Naive B cell (primary cell): ENCODE measurements at regions not wholly inside any gene's neighbourhood (a gene's known extent, or its start where the extent isn't known, plus 50 kb on each side); places are given as distances from the start of the nearest gene placed in this dataset.
"Not testable (repeated sequence)": the region's sequence is repeated elsewhere in the genome, so short reads cannot be mapped to it uniquely, and the experiment has no call there.

Experiments
- ATAC-seq, 2 donors: fragments of 150-1000 bp; cut with Tn5 transposase; 2 replicates each; pipeline ENCODE4 v1.10.0; 2021; ENCODE audit warnings: low read depth in 2 of 2, mild to moderate bottlenecking in 2 of 2, moderate library complexity in 2 of 2
- DNase-seq: peaks from one replicate; pipeline ENCODE4 v3.0.0; 2022
- H3K27ac Mint-ChIP-seq, 6 donors: one replicate each; pipeline ENCODE4 v1.8.0; 2020 to 2022; ENCODE audit warnings: mild to moderate bottlenecking in 6 of 6, mixed read lengths in 6 of 6, moderate library complexity in 5 of 6, inconsistent platforms in 2 of 6
- H3K27me3 Mint-ChIP-seq, 3 donors: one replicate each; pipeline ENCODE4 v1.8.0; 2021 to 2022; ENCODE audit warnings: mixed read lengths in 3 of 3, mild to moderate bottlenecking in 1 of 3
- H3K36me3 Mint-ChIP-seq, 2 donors: one replicate each; pipeline ENCODE4 v1.8.0; 2020 to 2022; ENCODE audit warnings: mixed read lengths in 2 of 2, inconsistent platforms in 1 of 2, mild to moderate bottlenecking in 1 of 2
- H3K4me1 Mint-ChIP-seq, 3 donors: one replicate each; pipeline ENCODE4 v1.8.0; 2020 to 2022; ENCODE audit warnings: mixed read lengths in 3 of 3, inconsistent platforms in 1 of 3, mild to moderate bottlenecking in 1 of 3, moderate library complexity in 1 of 3
- H3K4me3 Mint-ChIP-seq, 8 donors: one replicate each; pipeline ENCODE4 v1.8.0; 2020 to 2022; ENCODE audit warnings: mild to moderate bottlenecking in 8 of 8, mixed read lengths in 8 of 8, moderate library complexity in 8 of 8, inconsistent platforms in 2 of 8
- H3K9me3 Mint-ChIP-seq, 7 donors: one replicate each; pipeline ENCODE4 v1.8.0; 2020 to 2022; ENCODE audit warnings: mixed read lengths in 7 of 7, mild to moderate bottlenecking in 5 of 7, inconsistent platforms in 2 of 7, moderate library complexity in 1 of 7

DNA sequence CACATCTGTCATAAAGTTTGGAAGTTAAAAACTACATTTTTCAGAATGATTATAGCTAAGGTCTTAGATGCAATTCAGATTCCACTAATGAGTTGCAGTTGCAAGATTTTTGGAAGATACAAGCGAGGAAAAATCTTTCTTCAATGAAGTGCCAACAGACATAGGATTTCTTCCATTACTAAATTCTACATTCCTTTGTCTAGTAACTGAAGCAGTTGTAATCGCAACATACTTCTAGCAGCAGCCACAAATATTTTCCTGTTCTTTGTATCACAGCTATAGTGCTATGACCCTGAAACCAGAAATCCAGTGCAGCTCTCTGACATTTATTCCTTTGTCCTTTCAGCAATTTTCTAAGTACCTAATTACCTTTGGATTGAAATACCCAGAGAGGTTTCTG lies 225.2 kb upstream of the SLIT2 start:
- ATAC-seq, result no peak
- Mint-ChIP-seq H3K27me3 (no peaks in the 10 kb centered on the region), H3K9me3 (peaks cover 0 to 4% (median 0%) of the 10 kb centered on the region in 7 donors), H3K4me1 (no peaks in the 10 kb centered on the region), H3K4me3 (no peak overlapping the region), H3K27ac (no peak overlapping the region), H3K36me3 (no peaks in the 10 kb centered on the region)
- no peak for DNase-seq

GRCh38 chr4:20022471-20022870 lies 229.2 kb upstream of the SLIT2 start:
- H3K36me3 Mint-ChIP-seq, result no peaks in the 10 kb centered on the region
- no peaks in the 10 kb centered on the region for H3K27me3 Mint-ChIP-seq
- no peak overlapping the region for H3K27ac Mint-ChIP-seq
- H3K4me3 Mint-ChIP-seq, result no peak overlapping the region
- DNase-seq (no peak), ATAC-seq (no peak)
- H3K9me3 Mint-ChIP-seq, result peaks cover 0 to 12% (median 0%) of the 10 kb centered on the region in 7 donors
- H3K4me1 Mint-ChIP-seq, result no peaks in the 10 kb centered on the region

- Mint-ChIP-seq H3K4me3 (no peak overlapping the region), H3K36me3 (no peaks in the 10 kb centered on the region)
- no peak for ATAC-seq
Measured at GRCh38 chr4:20020056-20020455, 231.6 kb upstream of the SLIT2 start.

GRCh38 chr4:20019310-20020015 lies 232.2 kb upstream of the SLIT2 start:
- H3K9me3 Mint-ChIP-seq, result peaks cover 0 to 12% (median 0%) of the 10 kb centered on the region in 7 donors
- no peak overlapping the region for H3K27ac Mint-ChIP-seq
- H3K27me3 Mint-ChIP-seq, result no peaks in the 10 kb centered on the region
- DNase-seq (no peak), ATAC-seq (no peak)
- no peaks in the 10 kb centered on the region for H3K36me3 Mint-ChIP-seq
- no peak overlapping the region for H3K4me3 Mint-ChIP-seq
- H3K4me1 Mint-ChIP-seq, result no peaks in the 10 kb centered on the region

More at GRCh38 chr4:20020056-20020455, 231.6 kb upstream of the SLIT2 start:
- peaks cover 0 to 12% (median 0%) of the 10 kb centered on the region in 7 donors for H3K9me3 Mint-ChIP-seq
- no peak overlapping the region for H3K27ac Mint-ChIP-seq
- H3K27me3 Mint-ChIP-seq, result no peaks in the 10 kb centered on the region
- no peaks in the 10 kb centered on the region for H3K4me1 Mint-ChIP-seq
- no peak for DNase-seq

DNA sequence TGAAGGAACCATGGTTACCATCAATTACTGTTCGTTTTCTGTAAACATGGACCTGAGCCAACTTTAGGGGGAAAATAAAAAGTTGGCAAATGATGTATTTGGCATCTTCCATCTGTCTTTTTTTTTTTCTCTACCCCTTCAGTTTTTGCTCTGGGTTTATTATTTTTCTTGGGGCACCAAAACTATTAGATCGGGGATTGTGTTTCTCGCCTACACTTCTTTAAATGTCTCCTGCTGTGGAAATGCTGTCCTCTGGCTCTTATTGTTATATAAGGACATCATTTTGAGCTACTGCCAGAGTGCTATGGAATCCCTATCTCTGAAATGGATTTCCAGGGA lies 234.0 kb upstream of the SLIT2 start:
- H3K4me3 Mint-ChIP-seq, result no peak overlapping the region
- DNase-seq (no peak), ATAC-seq (no peak)
- no peaks in the 10 kb centered on the region for H3K36me3 Mint-ChIP-seq
- H3K4me1 Mint-ChIP-seq, result no peaks in the 10 kb centered on the region
- no peak overlapping the region for H3K27ac Mint-ChIP-seq
- H3K9me3 Mint-ChIP-seq, result peaks cover 0 to 8% (median 0%) of the 10 kb centered on the region in 7 donors
- no peaks in the 10 kb centered on the region for H3K27me3 Mint-ChIP-seq

DNA sequence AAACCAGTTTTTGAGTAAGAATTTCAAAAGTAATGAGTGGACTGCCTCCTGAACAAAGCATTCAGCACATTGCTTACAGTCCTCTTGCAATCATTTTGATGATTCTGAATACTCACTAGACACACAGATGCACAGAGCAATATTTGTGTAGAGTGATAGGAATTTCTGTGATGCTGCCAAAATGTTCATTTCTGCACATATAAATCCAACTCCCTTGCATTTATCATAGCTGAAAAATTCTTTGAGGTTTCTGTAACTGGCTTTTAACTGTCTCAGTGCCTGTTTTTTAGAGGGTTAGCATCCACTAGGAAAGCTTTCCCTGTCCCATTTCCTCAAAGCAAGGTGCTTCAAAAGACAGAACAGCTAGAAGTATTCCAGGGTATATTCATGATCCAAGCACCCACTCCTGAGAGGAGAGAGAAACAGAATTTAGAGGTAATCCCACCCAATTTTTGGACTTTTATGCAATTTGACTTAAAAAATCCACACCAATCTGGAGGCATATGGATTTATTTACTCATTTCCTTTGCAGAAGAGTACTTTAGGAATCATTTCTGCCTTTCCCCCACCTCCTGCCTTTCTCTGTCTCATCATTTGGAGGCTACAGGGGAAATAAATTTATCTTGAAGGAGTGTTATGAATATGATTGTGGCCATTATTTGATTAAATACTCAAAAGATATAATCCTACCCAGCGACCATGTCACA lies 234.5 kb upstream of the SLIT2 start:
- H3K36me3 Mint-ChIP-seq, result no peaks in the 10 kb centered on the region
- peaks cover 0 to 8% (median 0%) of the 10 kb centered on the region in 7 donors for H3K9me3 Mint-ChIP-seq

DNA sequence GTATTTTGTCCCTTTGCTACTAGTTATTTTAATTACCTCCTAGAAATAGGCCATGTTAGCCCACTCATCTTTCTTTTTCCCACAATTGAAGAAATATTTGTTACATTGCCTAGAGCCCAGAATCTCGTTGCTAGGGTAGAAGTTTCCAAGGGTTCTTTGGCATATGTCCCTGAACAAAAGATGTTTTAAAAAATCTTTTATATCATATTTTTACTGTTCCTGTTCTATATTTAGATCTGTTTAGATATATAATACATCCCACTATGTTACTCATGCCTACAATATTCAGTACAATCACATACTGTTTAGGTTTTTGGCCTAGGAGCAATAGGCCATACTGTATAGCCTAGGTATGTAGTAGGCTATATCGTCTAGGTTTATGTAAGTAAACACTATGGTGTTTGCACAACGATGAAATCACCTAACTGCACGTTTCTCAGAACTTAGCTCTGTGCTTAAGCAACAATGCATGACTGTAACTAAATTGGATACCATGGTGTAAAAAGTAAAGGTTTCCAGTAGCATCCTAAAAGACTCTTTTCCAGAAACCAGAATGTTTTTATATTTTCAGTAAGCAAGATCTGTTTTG lies 236.0 kb upstream of the SLIT2 start:
- Mint-ChIP-seq H3K36me3 (no peaks in the 10 kb centered on the region), H3K27me3 (no peaks in the 10 kb centered on the region), H3K4me3 (no peak overlapping the region), H3K4me1 (no peaks in the 10 kb centered on the region), H3K9me3 (peaks cover 0 to 8% (median 0%) of the 10 kb centered on the region in 7 donors), H3K27ac (no peak overlapping the region)
- ATAC-seq, result no peak
- no peak for DNase-seq

More for the DNA sequence above, 234.5 kb upstream of the SLIT2 start:
- no peak overlapping the region for H3K27ac Mint-ChIP-seq
- DNase-seq, result no peak
- H3K4me3 Mint-ChIP-seq, result no peak overlapping the region
- H3K27me3 Mint-ChIP-seq, result no peaks in the 10 kb centered on the region
- no peak for ATAC-seq
- H3K4me1 Mint-ChIP-seq, result no peaks in the 10 kb centered on the region

- H3K4me3 Mint-ChIP-seq, H3K4me1 Mint-ChIP-seq, H3K27ac Mint-ChIP-seq, H3K27me3 Mint-ChIP-seq, H3K36me3 Mint-ChIP-seq, ATAC-seq, DNase-seq, H3K9me3 Mint-ChIP-seq: not testable (repeated sequence)
Measured at GRCh38 chr4:20003836-20004558, 247.7 kb upstream of the SLIT2 start.

DNA sequence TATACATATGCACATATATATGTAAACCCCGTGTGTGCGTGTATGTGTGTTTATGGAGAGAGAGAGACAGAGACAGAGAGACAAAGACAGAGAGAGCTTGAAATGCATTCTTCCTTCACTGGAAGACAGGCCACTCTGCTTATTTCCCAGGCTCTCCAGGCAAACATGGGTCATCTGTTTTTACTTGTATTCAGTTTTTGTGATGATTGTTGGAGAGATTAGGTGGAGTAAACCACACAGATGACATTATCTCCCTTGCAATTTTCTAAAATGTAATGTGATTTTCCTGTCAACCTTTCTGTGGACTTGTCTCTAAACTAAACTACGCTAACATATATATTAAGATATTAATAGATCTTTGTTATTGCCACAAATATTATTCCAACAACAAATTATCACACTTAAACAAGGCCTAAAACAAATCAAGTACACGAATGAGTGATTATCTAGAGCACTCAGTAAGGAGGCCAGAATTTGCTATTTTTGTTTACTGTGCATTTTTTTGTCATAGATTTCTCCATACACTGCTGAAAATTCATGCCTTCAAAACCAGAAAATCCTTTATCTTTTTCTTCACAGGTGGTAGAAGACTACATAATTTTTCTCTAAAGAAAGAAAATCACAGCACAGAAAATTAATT lies 251.8 kb upstream of the SLIT2 start:
- Mint-ChIP-seq H3K4me1 (no peaks in the 10 kb centered on the region), H3K27ac (no peak overlapping the region), H3K4me3 (no peak overlapping the region), H3K9me3 (peaks cover 0 to 7% (median 0%) of the 10 kb centered on the region in 7 donors), H3K36me3 (no peaks in the 10 kb centered on the region), H3K27me3 (no peaks in the 10 kb centered on the region)
- DNase-seq (no peak), ATAC-seq (no peak)

DNA sequence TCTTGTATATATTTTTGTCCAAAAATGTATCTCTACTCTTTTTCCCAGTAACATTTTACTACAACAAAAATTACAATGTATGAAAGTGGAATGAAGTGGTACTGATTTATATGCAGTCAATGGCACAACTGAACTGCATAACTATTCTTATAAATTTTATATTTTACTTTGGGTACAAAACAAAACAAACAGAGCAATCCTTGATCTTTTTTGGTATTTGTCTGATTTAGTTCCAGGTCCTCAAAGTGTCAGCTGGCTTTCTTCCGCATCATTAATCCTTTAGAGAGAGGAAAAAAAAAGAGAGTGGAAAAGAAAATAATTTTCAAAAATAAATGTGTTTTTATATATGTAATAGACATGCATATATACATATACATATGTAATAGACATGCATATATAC lies 252.4 kb upstream of the SLIT2 start:
- no peaks in the 10 kb centered on the region for H3K4me1 Mint-ChIP-seq

GRCh38 chr4:19993242-19993641 lies 258.5 kb upstream of the SLIT2 start:
- DNase-seq, result no peak
- Mint-ChIP-seq H3K36me3 (no peaks in the 10 kb centered on the region), H3K27ac (no peak overlapping the region), H3K4me1 (no peaks in the 10 kb centered on the region), H3K27me3 (no peaks in the 10 kb centered on the region), H3K4me3 (no peak overlapping the region), H3K9me3 (peaks cover 0 to 7% (median 0%) of the 10 kb centered on the region in 7 donors)
- ATAC-seq, result no peak

More for the DNA sequence above, 252.4 kb upstream of the SLIT2 start:
- Mint-ChIP-seq H3K4me3 (no peak overlapping the region), H3K9me3 (peaks cover 0 to 7% (median 0%) of the 10 kb centered on the region in 7 donors), H3K27me3 (no peaks in the 10 kb centered on the region), H3K36me3 (no peaks in the 10 kb centered on the region), H3K27ac (no peak overlapping the region)
- no peak for DNase-seq
- no peak for ATAC-seq

DNA sequence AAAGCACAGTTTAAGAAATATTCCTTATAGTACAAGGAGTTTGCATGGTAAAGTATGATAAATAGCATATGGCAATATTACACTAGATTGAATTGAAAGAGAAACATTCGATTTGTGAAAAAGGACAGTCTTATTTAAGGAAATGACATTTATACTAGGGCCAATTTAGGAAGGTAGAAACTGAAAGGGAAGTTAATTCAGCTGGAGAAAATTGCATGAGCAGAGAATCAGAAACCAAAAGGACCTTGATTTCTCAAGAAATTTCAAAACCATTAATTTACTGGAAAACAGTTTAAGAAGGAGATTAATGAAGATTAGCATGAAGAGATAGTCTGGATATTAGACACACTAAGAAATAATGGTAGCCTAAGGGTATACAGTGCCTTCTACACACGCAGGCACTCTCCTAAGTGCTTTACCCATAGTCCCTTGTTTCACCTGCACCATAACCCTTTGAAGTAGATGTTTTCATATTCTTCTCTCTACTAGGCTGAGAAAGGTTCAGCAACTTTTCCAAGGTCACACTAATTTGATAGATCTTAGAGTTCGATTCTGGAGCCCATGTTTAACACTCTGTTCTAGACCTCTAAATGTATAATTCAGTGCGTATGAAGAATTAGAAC lies 259.1 kb upstream of the SLIT2 start:
- Mint-ChIP-seq H3K4me1 (no peaks in the 10 kb centered on the region), H3K9me3 (peaks cover 0 to 7% (median 3%) of the 10 kb centered on the region in 7 donors), H3K4me3 (no peak overlapping the region), H3K27me3 (no peaks in the 10 kb centered on the region), H3K36me3 (no peaks in the 10 kb centered on the region), H3K27ac (no peak overlapping the region)
- ATAC-seq (no peak), DNase-seq (no peak)

- Mint-ChIP-seq H3K27ac (no peak overlapping the region), H3K4me3 (no peak overlapping the region), H3K9me3 (peaks cover 0 to 10% (median 5%) of the 10 kb centered on the region in 7 donors), H3K36me3 (no peaks in the 10 kb centered on the region), H3K27me3 (no peaks in the 10 kb centered on the region), H3K4me1 (no peaks in the 10 kb centered on the region)
- DNase-seq (no peak), ATAC-seq (no peak)
Measured at GRCh38 chr4:19987746-19988145, 264.0 kb upstream of the SLIT2 start.
